Stimulated activated CD8-positive, alpha-beta memory T cell treated with anti-CD3 and anti-CD28 coated beads, Interleukin-2, amount 100 ng/mL, for 48 hours (primary cell): ENCODE measurements at regions not wholly inside any gene's neighbourhood (a gene's known extent, or its start where the extent isn't known, plus 50 kb on each side); places are given as distances from the start of the nearest gene placed in this dataset.

ENCODE experiments used
- DNase-seq, 2 donors: peaks; one replicate each; pipeline ENCODE4 v3.0.0-alpha.2; 2020; ENCODE audit warnings: low read depth in 2 of 2

- no peak for DNase-seq
Observed at GRCh38 chr4:138320831-138321230, 78.7 kb upstream of the SLC7A11 start.

DNA sequence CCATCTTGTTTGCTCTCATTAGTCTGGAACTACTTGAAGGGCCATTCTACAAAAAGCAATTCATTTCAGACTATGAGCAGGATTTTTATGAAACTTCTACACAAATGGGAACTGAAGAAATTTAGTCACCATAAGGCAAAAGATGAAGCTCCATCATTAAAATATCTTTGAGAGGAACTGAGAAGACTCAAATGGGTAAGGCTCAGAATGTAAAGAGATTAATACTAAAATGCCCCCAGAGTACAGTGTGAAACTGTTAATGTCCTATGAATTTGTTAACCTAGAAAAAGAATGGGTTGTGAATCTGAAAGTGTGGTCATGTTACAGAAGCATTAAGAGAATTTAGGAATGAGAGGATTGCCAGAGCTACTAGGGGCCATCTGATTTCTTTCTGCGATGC lies 77.9 kb upstream of the SLC7A11 start:
- no peak for DNase-seq

DNA sequence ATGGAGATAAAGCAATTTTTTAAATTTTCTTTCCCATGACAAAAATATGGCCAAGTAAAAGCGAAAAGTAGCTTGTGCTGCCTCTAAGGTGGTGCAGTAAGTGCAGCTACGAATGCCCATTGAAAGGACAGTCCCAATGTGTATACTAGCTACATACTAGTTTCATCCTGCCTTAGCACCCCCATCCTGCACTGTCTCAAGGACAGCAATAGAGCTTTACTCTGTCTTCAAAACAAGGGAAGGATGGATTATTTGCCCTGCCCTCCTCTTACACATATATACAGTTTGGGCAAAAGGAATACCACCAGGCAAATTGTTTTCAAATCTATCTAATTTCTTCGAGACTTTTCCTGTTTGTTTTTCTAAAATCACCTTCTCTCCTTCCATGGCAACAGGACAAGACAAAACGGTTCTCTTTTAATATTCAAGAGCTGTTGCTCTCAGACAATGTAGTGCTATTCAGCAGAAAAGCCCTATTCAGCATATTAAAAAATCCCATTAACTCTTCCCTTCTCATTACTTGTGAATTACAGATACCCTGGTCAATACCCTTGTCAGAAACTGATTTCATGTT lies 75.1 kb upstream of the SLC7A11 start:
- DNase-seq = no peak

DNA sequence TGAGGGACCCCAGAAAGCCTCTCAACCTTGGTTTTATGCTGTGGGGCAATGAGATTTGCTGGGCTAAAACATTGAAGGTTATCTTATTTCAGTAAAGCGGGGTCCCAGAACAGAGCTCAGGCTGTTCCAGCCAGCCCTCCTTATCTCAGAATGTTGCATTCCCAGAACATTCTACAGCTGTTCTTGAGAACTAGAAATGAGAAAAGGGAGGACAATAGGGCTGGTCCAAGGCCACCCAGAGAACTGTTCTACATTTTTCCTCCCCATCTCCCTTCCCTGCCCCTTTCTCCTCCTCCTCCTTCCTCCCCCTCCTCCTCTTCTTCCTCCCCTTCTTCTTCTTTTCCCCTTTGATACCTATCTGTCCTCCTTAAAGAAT lies 70.4 kb upstream of the SLC7A11 start:
- DNase-seq = no peak

DNA sequence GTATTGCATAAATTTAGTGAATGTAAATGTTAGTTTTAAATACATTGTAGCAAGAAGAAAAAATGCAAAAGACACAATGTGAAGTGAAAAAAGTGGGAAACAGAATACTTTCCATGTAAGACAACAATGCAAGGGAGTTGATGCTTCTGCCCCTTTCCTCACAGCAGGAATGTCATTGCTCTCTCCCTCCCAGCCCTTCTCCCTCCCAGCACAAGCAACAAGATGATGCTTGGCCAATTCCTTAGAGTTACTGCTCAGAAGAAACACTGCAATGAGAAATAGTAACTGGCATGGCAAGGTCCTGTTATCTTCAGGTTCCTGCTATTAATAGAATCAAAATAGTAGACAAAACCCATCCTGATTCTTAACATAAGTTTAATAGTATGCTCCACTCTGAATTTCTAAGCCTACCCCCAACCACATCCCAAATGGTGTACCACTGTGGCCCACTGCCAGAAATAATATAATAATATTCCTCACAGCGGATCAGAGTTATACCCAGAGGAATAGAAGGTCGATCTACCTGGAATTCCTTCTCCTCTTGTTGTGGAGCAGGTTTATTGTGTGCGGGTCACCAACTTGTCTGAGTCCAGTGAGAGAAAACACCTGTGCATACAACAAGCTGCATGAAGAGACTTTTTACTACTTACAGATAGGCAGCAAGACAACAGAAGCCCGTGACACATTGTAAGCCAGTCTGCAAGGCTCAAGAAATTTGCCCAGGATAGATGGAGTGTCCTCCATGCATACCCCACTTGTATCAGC lies 69.8 kb upstream of the SLC7A11 start:
- DNase-seq = no peak

DNA sequence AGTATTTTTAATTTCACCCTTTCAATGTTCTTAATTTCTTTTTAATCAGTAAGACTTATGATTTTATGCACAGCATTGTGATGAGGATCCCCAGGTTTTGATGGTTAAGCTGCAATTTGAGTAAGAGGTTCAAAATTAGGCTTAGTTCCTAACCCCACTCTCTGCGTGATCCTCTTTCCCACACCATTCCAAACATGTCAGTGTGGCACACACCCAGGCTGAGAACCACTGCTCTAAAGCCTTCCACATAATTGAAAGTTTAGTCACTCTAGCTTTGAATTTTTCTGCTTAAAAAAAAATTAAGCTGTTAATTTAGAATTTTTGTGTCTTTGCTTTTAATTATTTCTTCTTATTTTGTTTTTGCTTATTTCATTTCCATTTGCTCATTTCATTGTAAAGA lies 68.8 kb upstream of the SLC7A11 start:
- DNase-seq = no peak

DNA sequence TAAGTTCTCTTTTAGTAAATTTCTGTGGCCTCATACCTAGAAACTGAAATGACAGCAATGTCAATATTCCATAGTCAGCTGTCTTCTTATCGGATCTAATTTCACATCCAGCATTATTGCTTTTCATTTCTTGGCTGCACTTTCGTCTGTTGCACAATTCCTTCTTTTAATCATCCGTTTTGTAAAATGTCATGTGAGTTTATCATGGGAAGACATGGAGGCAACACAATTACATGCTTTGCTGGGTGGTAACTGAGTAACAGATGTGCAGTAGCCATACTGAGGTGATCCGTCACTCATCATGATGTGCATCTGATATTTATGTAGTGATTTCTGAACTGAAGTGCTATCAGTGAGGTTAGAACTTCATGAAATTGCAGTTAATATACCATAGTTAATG lies 68.3 kb upstream of the SLC7A11 start:
- no peak for DNase-seq

DNA sequence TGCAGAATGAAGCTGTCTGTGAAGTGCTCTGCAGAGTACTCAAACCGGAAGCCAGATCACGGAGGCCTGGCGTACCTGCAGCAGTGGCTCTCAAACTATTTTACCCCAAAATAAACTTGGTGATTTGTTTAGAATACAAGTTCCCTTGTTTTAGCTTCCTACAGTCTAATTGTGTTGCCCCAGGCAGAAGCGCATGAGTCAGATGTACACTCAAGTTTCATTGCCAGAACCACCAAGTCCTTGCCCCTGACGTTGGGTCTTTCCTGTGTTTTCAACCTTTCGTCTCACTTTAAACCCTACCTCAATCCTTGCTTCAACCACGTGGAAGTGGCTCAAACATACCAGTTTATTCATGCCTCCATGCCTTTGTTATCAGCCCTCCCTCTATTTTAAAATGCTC lies 66.2 kb upstream of the SLC7A11 start:
- DNase-seq = no peak

- DNase-seq = no peak
Observed at GRCh38 chr4:138307319-138307718, 65.2 kb upstream of the SLC7A11 start.

DNA sequence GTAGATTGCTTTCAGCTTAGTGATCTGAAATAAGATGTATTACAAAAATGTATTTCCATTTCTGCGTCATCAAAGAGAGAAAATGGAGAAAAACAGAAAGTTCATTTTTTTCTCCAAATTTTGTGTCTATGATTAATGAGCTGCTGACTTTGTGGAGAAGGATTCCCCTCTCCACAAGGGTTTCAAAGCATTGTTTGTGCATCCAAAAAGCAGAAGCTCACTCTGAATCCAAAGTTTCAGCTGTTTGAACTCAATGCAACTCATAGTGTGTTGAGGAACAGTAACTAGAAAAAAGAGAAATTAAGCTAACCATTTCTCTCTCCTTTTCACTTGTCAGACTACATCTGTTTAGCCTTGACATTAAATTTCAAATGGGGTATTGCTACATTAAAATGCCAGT lies 62.9 kb upstream of the SLC7A11 start:
- no peak for DNase-seq

DNA sequence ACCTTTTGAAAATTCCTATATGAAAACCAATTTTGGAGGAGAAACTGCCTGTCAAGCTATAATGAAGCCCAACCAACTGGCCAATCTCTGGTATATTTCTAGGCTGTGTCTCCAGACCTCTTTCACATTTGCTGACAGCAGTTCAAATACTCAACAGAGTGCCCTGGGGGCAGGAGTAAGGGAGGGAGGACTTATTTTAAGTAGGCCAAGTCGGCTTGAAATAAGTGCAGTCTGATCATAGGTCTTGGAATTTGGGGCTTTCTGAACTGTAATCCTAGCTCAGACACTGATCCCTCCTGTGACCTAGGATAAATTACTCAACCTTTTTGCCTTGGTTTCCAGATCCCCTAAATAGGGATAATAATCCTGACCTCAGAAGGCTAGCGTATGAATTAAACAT lies 59.4 kb upstream of the SLC7A11 start:
- DNase-seq = no peak

- DNase-seq = no peak
Observed at GRCh38 chr4:138300616-138301015, 58.5 kb upstream of the SLC7A11 start.

GRCh38 chr4:138299881-138300280 lies 57.7 kb upstream of the SLC7A11 start:
- no peak for DNase-seq

DNA sequence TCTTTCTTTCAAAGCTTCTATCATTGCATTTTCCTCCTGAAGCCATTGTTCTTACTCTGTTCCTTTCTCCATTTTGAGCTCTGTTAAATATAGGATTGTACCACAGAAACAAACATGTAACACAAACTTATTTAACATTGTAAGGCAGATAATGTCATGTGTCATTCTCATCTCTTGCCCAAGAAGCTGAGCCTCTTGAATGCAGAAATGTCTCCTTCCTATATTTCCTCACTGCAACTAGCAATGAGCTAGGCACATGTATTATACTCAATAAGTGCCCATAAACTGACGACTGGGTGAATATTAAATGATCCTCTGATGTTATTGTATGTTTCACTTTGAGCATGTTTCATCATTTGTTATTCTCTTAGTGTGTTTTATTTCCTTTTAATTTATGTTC lies 56.7 kb upstream of the SLC7A11 start:
- no peak for DNase-seq

DNA sequence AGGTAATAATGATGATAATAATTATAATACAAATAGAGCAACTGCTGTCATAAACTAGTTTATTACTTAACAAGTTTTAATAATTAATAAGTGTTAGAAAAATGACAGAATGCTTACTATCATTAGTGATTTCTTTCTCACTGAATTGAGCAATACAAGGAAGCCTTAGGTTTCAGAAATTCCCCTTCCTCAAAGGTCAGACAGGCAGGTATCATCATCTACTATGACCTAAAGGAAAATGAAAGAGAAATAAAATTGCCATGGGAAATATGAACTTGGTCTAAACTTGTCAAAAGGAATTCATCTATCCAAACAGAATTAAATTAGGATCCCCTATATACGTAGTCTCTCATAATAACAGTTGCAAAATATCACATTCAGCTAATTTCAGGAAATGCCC lies 56.3 kb upstream of the SLC7A11 start:
- no peak for DNase-seq

DNA sequence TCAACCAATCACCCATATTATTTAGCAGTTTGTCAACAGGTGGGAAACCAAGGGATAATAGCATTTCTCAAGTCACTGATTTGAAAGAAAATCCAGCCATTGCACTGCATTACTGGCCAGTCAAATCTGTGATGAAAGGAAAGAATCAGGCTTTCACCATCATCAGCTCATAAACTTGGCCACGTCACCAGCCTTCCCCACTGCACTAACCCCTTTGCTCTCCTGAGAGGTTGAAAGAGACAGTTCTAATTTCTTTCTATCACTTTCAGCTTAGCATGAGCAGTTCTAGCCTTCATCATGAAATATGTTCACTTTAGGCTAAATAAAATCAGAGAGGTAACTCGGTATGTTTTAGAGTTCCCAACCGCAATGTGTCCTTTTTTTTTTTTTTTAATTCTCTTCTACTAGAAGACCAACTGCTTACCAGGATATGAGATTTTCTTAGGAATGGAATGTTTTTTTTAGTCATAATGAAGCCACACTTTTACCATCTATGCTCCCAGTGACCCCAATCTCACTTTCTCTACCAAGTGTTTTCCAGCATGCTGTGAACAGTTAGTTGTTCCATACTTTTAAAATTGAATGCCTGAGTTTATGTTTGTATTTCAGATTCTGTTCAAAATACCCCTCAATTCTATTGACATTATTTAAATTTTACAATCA lies 55.7 kb upstream of the SLC7A11 start:
- no peak for DNase-seq

- no peak for DNase-seq
Observed at GRCh38 chr4:138292321-138292720, 50.2 kb upstream of the SLC7A11 start.
